ENCODE measurements at regions not wholly inside any gene's neighbourhood (a gene's known extent, or its start where the extent isn't known, plus 50 kb on each side); places are given as distances from the start of the nearest gene placed in this dataset.
"Not testable (repeated sequence)": the region's sequence is repeated elsewhere in the genome, so short reads cannot be mapped to it uniquely, and the experiment has no call there.

- not testable (repeated sequence) for DNase-seq
These were observed 50.5 kb upstream of the THOC3 start for GRCh38 chr5:176018598-176018997.

- not testable (repeated sequence) for DNase-seq
These were observed 52.7 kb upstream of the THOC3 start for GRCh38 chr5:176020852-176021251.

GRCh38 chr5:176023535-176023934 lies 55.4 kb upstream of the THOC3 start:
- DNase-seq, result not testable (repeated sequence)

GRCh38 chr5:176029445-176029844 lies 61.3 kb upstream of the THOC3 start:
- not testable (repeated sequence) for DNase-seq

- not testable (repeated sequence) for DNase-seq
These were observed 62.4 kb upstream of the THOC3 start for GRCh38 chr5:176030361-176031117.

- not testable (repeated sequence) for DNase-seq
These were observed 63.0 kb upstream of the THOC3 start for GRCh38 chr5:176031118-176031510.

GRCh38 chr5:176033186-176033585 lies 65.1 kb upstream of the THOC3 start:
- not testable (repeated sequence) for DNase-seq

- DNase-seq, result not testable (repeated sequence)
These were observed 66.5 kb upstream of the THOC3 start for GRCh38 chr5:176034407-176035200.

GRCh38 chr5:176035201-176035530 lies 67.1 kb upstream of the THOC3 start:
- DNase-seq, result not testable (repeated sequence)

- not testable (repeated sequence) for DNase-seq
These were observed 67.7 kb upstream of the THOC3 start for GRCh38 chr5:176035816-176036308.

- DNase-seq, result not testable (repeated sequence)
These were observed 68.3 kb upstream of the THOC3 start for GRCh38 chr5:176036391-176036790.

- DNase-seq, result not testable (repeated sequence)
These were observed 69.1 kb upstream of the THOC3 start for GRCh38 chr5:176037190-176037589.

GRCh38 chr5:176040105-176040801 lies 72.1 kb upstream of the THOC3 start:
- not testable (repeated sequence) for DNase-seq

- DNase-seq, result not testable (repeated sequence)
These were observed 73.3 kb upstream of the THOC3 start for GRCh38 chr5:176041248-176041994.

GRCh38 chr5:176042020-176042658 lies 74.0 kb upstream of the THOC3 start:
- DNase-seq, result not testable (repeated sequence)

- DNase-seq, result not testable (repeated sequence)
These were observed 75.2 kb upstream of the THOC3 start for GRCh38 chr5:176043252-176043829.

GRCh38 chr5:176043986-176044385 lies 75.9 kb upstream of the THOC3 start:
- not testable (repeated sequence) for DNase-seq

- not testable (repeated sequence) for DNase-seq
These were observed 76.3 kb upstream of the THOC3 start for GRCh38 chr5:176044431-176044830.

GRCh38 chr5:176045442-176045841 lies 77.3 kb upstream of the THOC3 start:
- DNase-seq, result not testable (repeated sequence)

- not testable (repeated sequence) for DNase-seq
These were observed 80.6 kb upstream of the THOC3 start for GRCh38 chr5:176048671-176049070.

GRCh38 chr5:176060472-176061268 lies 92.6 kb upstream of the THOC3 start:
- not testable (repeated sequence) for DNase-seq

Data from AML-193 (cell line).